IMR-90 (cell line): ENCODE measurements at regions not wholly inside any gene's neighbourhood (a gene's known extent, or its start where the extent isn't known, plus 50 kb on each side); places are given as distances from the start of the nearest gene placed in this dataset.

Source experiments
- ATAC-seq: fragments of 200-7000 bp; cut with Tn5 transposase; 2 replicates; pipeline ENCODE4 v1.9.1; 2020; ENCODE audit warnings: low read depth, mild to moderate bottlenecking, moderate library complexity
- BruUV-seq: library from RNA; stranded (reverse); fragments of 400-500 nt; replicated peaks from 2 replicates; lab custom pipeline; 2021; lab: Mats Ljungman, UMichigan
- CTCF ChIA-PET: fragments of 300-600 bp; formaldehyde crosslinking; extraction: SDS; loops from one replicate; lab custom pipeline; 2021; ENCODE audit warnings: antibody characterized with exemption; lab: Yijun Ruan, JAX
- POLR2A ChIA-PET: fragments of 300-600 bp; sonication (Branson Sonifier 250); formaldehyde crosslinking; loops from one replicate; lab custom pipeline; 2022; ENCODE audit warnings: antibody characterized with exemption; ENCODE audit not compliant: unreplicated experiment; lab: Charles Lee
- DNase-seq: peaks from one replicate; pipeline ENCODE4 v3.0.0; 2013
- H2AFZ ChIP-seq: replicated peaks from 2 replicates; pipeline ENCODE3; 2013; ENCODE audit warnings: low read length, mild to moderate bottlenecking; ENCODE audit not compliant: poor library complexity
- H2AK5ac ChIP-seq: 2 replicates; pipeline ENCODE4 v1.6.1; 2013; ENCODE audit warnings: low read depth, low read length, inconsistent platforms
- H2AK9ac ChIP-seq: replicated peaks from 2 replicates; pipeline ENCODE3; 2013; ENCODE audit warnings: mild to moderate bottlenecking, low read depth, low read length, moderate library complexity; ENCODE audit not compliant: poor library complexity
- H2BK120ac ChIP-seq: 2 replicates; pipeline ENCODE4 v1.6.1; 2013; ENCODE audit warnings: low read depth, low read length, inconsistent platforms
- H2BK15ac ChIP-seq: 3 replicates; pipeline ENCODE4 v1.6.1; 2013; ENCODE audit warnings: low read depth, low read length, inconsistent platforms
- H2BK20ac ChIP-seq: 2 replicates; pipeline ENCODE4 v1.6.1; 2013; ENCODE audit warnings: low read depth, mild to moderate bottlenecking, inconsistent platforms, low read length, moderate library complexity
- H2BK5ac ChIP-seq: 2 replicates; pipeline ENCODE4 v1.6.1; 2013; ENCODE audit warnings: mild to moderate bottlenecking, low read depth, low read length, inconsistent platforms; ENCODE audit not compliant: poor library complexity, severe bottlenecking
- H3K14ac ChIP-seq: replicated peaks from 2 replicates; pipeline ENCODE4 v1.6.1; 2013; ENCODE audit warnings: low read depth, low read length, inconsistent platforms
- H3K18ac ChIP-seq: 2 replicates; pipeline ENCODE4 v1.6.1; 2013; ENCODE audit warnings: low read depth, low read length, control low read depth
- H3K23ac ChIP-seq: 2 replicates; pipeline ENCODE4 v1.6.1; 2013; ENCODE audit warnings: low read depth, low read length, inconsistent platforms
- H3K27ac ChIP-seq: 2 replicates; pipeline ENCODE4 v1.5.1; 2013; ENCODE audit warnings: mild to moderate bottlenecking, control low read depth, low read length; ENCODE audit not compliant: insufficient read depth
- H3K27me3 ChIP-seq: 2 replicates; pipeline ENCODE4 v1.6.1; 2013; ENCODE audit warnings: low read length; ENCODE audit not compliant: control insufficient read depth, insufficient read depth
- H3K36me3 ChIP-seq: 2 replicates; pipeline ENCODE4 v1.6.1; 2013; ENCODE audit warnings: low read length, mixed read lengths; ENCODE audit not compliant: control insufficient read depth, insufficient read depth
- H3K4ac ChIP-seq: 2 replicates; pipeline ENCODE4 v1.6.1; 2013; ENCODE audit warnings: low read depth, low read length, inconsistent platforms
- H3K4me1 ChIP-seq: 2 replicates; pipeline ENCODE4 v1.6.1; 2013; ENCODE audit warnings: low read length, mixed read lengths; ENCODE audit not compliant: control insufficient read depth, insufficient read depth
- H3K4me2 ChIP-seq: 2 replicates; pipeline ENCODE4 v1.6.1; 2013; ENCODE audit warnings: low read depth, mild to moderate bottlenecking, control low read depth, low read length, moderate library complexity
- H3K4me3 ChIP-seq: 2 replicates; pipeline ENCODE4 v1.5.1; 2013; ENCODE audit warnings: low read depth, mild to moderate bottlenecking, control low read depth, low read length, moderate library complexity; ENCODE audit not compliant: insufficient read depth
- H3K56ac ChIP-seq: 2 replicates; pipeline ENCODE4 v1.6.1; 2013; ENCODE audit warnings: low read length, inconsistent platforms; ENCODE audit not compliant: insufficient read depth; ENCODE audit errors: extremely low read depth
- H3K79me1 ChIP-seq, 2 experiments: 2 replicates each; pipeline ENCODE4 v1.6.1; 2013; ENCODE audit warnings: low read length in 2 of 2, inconsistent platforms in 1 of 2, low read depth in 1 of 2
- H3K9ac ChIP-seq: 2 replicates; pipeline ENCODE4 v1.6.1; 2013; ENCODE audit warnings: low read depth, low read length, control low read depth
- H3K9me1 ChIP-seq: 2 replicates; pipeline ENCODE4 v1.6.1; 2013; ENCODE audit warnings: low read length, inconsistent platforms; ENCODE audit not compliant: insufficient read depth
- H3K9me3 ChIP-seq: 2 replicates; pipeline ENCODE4 v1.6.1; 2013; ENCODE audit warnings: low read length; ENCODE audit not compliant: control insufficient read depth, insufficient read depth
- H4K20me1 ChIP-seq: 2 replicates; pipeline ENCODE4 v1.6.1; 2013; ENCODE audit warnings: low read length, inconsistent platforms; ENCODE audit not compliant: insufficient read depth
- H4K5ac ChIP-seq: 2 replicates; pipeline ENCODE4 v1.6.1; 2013; ENCODE audit warnings: mild to moderate bottlenecking, low read depth, low read length, control low read depth
- H4K8ac ChIP-seq, 2 experiments: 2 replicates each; pipeline ENCODE4 v1.6.1; 2013; ENCODE audit warnings: low read depth in 2 of 2, low read length in 2 of 2, control low read depth in 1 of 2, inconsistent platforms in 1 of 2
- H4K91ac ChIP-seq: 2 replicates; pipeline ENCODE4 v1.6.1; 2013; ENCODE audit warnings: low read depth, low read length, inconsistent platforms; ENCODE audit not compliant: insufficient read depth
- ELK1 ChIP-seq: fragments of 150-350 bp; IDR thresholded peaks from 2 replicates; pipeline ENCODE4 v1.6.1; 2016; ENCODE audit warnings: low read depth, mild to moderate bottlenecking, low read length, moderate library complexity, borderline replicate concordance
- MAZ ChIP-seq: IDR thresholded peaks from 2 replicates; pipeline ENCODE4 v1.6.1; 2012; ENCODE audit warnings: low read depth, mild to moderate bottlenecking, low read length, improper control_type of control experiment, moderate library complexity, borderline replicate concordance
- NFE2L2 ChIP-seq: fragments of 150-350 bp; IDR thresholded peaks from 2 replicates; pipeline ENCODE4 v1.6.1; 2016; ENCODE audit warnings: low read depth, mild to moderate bottlenecking, low read length
- POLR2A ChIP-seq: IDR thresholded peaks from 2 replicates; pipeline ENCODE4 v1.6.1; 2012; ENCODE audit warnings: mild to moderate bottlenecking, low read depth, low read length
- RFX5 ChIP-seq: IDR thresholded peaks from 2 replicates; pipeline ENCODE4 v1.8.0; 2012; ENCODE audit warnings: low read depth, mild to moderate bottlenecking, low read length, moderate library complexity
- SMC3 ChIP-seq: fragments of 150-350 bp; IDR thresholded peaks from 2 replicates; pipeline ENCODE4 v1.6.1; 2016; ENCODE audit warnings: low read depth, mild to moderate bottlenecking, antibody characterized with exemption, low read length, moderate library complexity
- WGBS, 2 experiments: methylation state at CpG; one replicate each; pipeline versions ENCODE4 v1.1.5 to v1.1.7; 2013; ENCODE audit warnings: missing lambda C conversion rate in 2 of 2; ENCODE audit not compliant: insufficient read length in 1 of 2; ENCODE audit errors: extremely low coverage in 2 of 2; 5-methylcytosine and 5-hydroxymethylcytosine counted together
- dilution Hi-C: fragments of 300-500 bp; cut with HindIII; formaldehyde crosslinking; loops from one replicate; pipeline ENCODE4 v1.14.3; 2018; ENCODE audit warnings: low sequenced_read_pairs; ENCODE audit not compliant: unreplicated experiment
- in situ Hi-C: fragments of 300-500 bp; cut with MboI; formaldehyde crosslinking; loops from 3 replicates; pipeline ENCODE4 v1.14.3; 2019; ENCODE audit warnings: low sequenced_read_pairs, inconsistent platforms, mixed read lengths
- intact Hi-C: fragments of 100-400 bp; cut with micrococcal nuclease; formaldehyde crosslinking; loops from 2 replicates; pipeline ENCODE4 v1.10.0; 2022

- DNase-seq: no peak
- WGBS, 2 experiments: 63% methylated on average over 2 of the region's 5 CpGs; no CpG with 5 or more reads in 1 of the 2 experiments
- H4K8ac ChIP-seq: no peak overlapping the region
- H3K36me3 ChIP-seq: no peaks in the 10 kb centered on the region
- CTCF ChIA-PET: no interaction called here
- H3K4me3 ChIP-seq: no peak overlapping the region
- ATAC-seq: no peak
- H3K4me2 ChIP-seq: no peak overlapping the region
- H3K9me3 ChIP-seq: no peaks in the 10 kb centered on the region
- H3K18ac ChIP-seq: no peak overlapping the region
- H3K4ac ChIP-seq: no peak overlapping the region
- POLR2A ChIA-PET: no interaction called here
- no peaks in the 10 kb centered on the region for H3K27me3 ChIP-seq
- no peak overlapping the region for H3K23ac ChIP-seq
- no peak overlapping the region for H4K5ac ChIP-seq
- BruUV-seq: no TSS peak
- no peaks in the 10 kb centered on the region for H3K9me1 ChIP-seq
- no peak overlapping the region for H2BK20ac ChIP-seq
- no peak overlapping the region for H2BK15ac ChIP-seq
- intact Hi-C loops: no loop called here
- no peak overlapping the region for H3K9ac ChIP-seq
- no peak overlapping the region for H3K14ac ChIP-seq
- H3K56ac ChIP-seq: no peak overlapping the region
- H4K91ac ChIP-seq: no peak overlapping the region
- no peak overlapping the region for H2AK9ac ChIP-seq
- no peak overlapping the region for H2AFZ ChIP-seq
- no peak overlapping the region for H3K27ac ChIP-seq
- H3K4me1 ChIP-seq: no peaks in the 10 kb centered on the region
- H2BK120ac ChIP-seq: no peak overlapping the region
- H2AK5ac ChIP-seq: no peak overlapping the region
- no peak for TF ChIP-seq NFE2L2
- TF ChIP-seq ELK1: no peak
- no peak for TF ChIP-seq SMC3
- TF ChIP-seq MAZ: no peak
- no peak for TF ChIP-seq POLR2A
- TF ChIP-seq RFX5: no peak
- H3K79me1 ChIP-seq: no peaks in the 10 kb centered on the region
- H2BK5ac ChIP-seq: no peak overlapping the region
- H4K20me1 ChIP-seq: no peaks in the 10 kb centered on the region
- in situ Hi-C loops: no loop called here
- dilution Hi-C loops: no loop called here
These were observed 439.7 kb upstream of the SETBP1 start for GRCh38 chr18:44241020-44241419.
